Retinal pigment epithelial cell (primary cell): ENCODE measurements at regions not wholly inside any gene's neighbourhood (a gene's known extent, or its start where the extent isn't known, plus 50 kb on each side); places are given as distances from the start of the nearest gene placed in this dataset.

Experiments
- DNase-seq: peaks from one replicate; pipeline ENCODE4 v3.0.0-alpha.2; 2010; ENCODE audit warnings: low read depth
- H3K4me3 ChIP-seq: 2 replicates; pipeline ENCODE4 v1.5.1; 2011; ENCODE audit warnings: mild to moderate bottlenecking, low read length, control low read depth, moderate library complexity
- CTCF ChIP-seq: conservative IDR thresholded peaks from 2 replicates; pipeline ENCODE4 v1.5.1; 2011; ENCODE audit warnings: low read depth, low read length, control low read depth, inconsistent platforms

GRCh38 chr10:118521415-118522117 is 73.9 kb downstream of the PRLHR start:
- H3K4me3 ChIP-seq: no peak overlapping the region
- TF ChIP-seq CTCF: no peak
- no peak for DNase-seq

GRCh38 chr10:118520116-118520742 is 75.2 kb downstream of the PRLHR start:
- no peak for DNase-seq
- TF ChIP-seq CTCF: no peak
- H3K4me3 ChIP-seq: no peak overlapping the region

- DNase-seq: no peak
- no peak for TF ChIP-seq CTCF
Observed at GRCh38 chr10:118518095-118518494, 77.4 kb downstream of the PRLHR start.

GRCh38 chr10:118516716-118517115 is 78.7 kb downstream of the PRLHR start:
- TF ChIP-seq CTCF: no peak
- no peak overlapping the region for H3K4me3 ChIP-seq
- DNase-seq: no peak

More at GRCh38 chr10:118518095-118518494, 77.4 kb downstream of the PRLHR start:
- H3K4me3 ChIP-seq: no peak overlapping the region

- TF ChIP-seq CTCF: no peak
- H3K4me3 ChIP-seq: no peak overlapping the region
- DNase-seq: no peak
Observed at GRCh38 chr10:118513174-118513573, 82.3 kb downstream of the PRLHR start.

GRCh38 chr10:118511711-118512110 is 83.7 kb downstream of the PRLHR start:
- DNase-seq: no peak
- TF ChIP-seq CTCF: no peak
- H3K4me3 ChIP-seq: no peak overlapping the region

GRCh38 chr10:118508863-118509262 is 86.6 kb downstream of the PRLHR start:
- H3K4me3 ChIP-seq: no peak overlapping the region
- TF ChIP-seq CTCF: no peak
- DNase-seq: no peak
